Bronchial epithelial cell (primary cell): ENCODE measurements at regions not wholly inside any gene's neighbourhood (a gene's known extent, or its start where the extent isn't known, plus 50 kb on each side); places are given as distances from the start of the nearest gene placed in this dataset.
"Not testable (repeated sequence)": the region's sequence is repeated elsewhere in the genome, so short reads cannot be mapped to it uniquely, and the experiment has no call there.

Source experiments
- DNase-seq: peaks from one replicate; pipeline ENCODE4 v3.0.0-alpha.2; 2010; ENCODE audit warnings: low read depth
- FAIRE-seq: peaks from 2 replicates; lab custom pipeline; 2011; peaks lifted over from hg19 to GRCh38; lab: Jason Lieb, UNC
- H3K27me3 ChIP-seq: 2 replicates; pipeline ENCODE4 v1.5.1; 2011; ENCODE audit warnings: low read length; ENCODE audit not compliant: control insufficient read depth, insufficient read depth
- H3K36me3 ChIP-seq: 2 replicates; pipeline ENCODE4 v1.5.1; 2011; ENCODE audit warnings: low read length; ENCODE audit not compliant: control insufficient read depth, insufficient read depth
- H3K4me3 ChIP-seq: 2 replicates; pipeline ENCODE4 v1.5.1; 2011; ENCODE audit warnings: mild to moderate bottlenecking, low read depth, low read length, control low read depth
- TF ChIP-seq, protein P1 (sequence below): IDR thresholded peaks from 2 replicates; pipeline ENCODE4 v1.5.1; 2011; ENCODE audit warnings: mild to moderate bottlenecking, moderate library complexity, low read length, control low read depth, inconsistent platforms; ENCODE audit not compliant: insufficient read depth, severe bottlenecking

DNA sequence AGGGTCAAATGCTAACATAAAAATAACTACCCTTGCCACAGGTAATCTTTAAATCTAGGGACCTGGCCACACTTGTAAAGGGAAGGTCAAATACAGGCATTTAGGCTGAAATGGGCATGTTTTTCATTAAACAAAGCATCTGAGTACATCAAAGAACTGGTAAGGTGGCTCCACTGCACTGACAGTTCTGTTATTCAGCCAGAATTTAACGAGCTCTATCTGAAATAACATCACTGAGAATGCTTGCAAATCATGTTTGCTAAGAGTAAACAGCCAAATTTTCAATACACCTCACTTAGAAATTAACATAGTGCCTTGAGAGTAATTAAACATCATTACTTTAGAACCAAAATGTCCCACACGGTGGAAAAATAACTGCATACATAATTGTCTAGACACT, 118.9 kb downstream of the MTHFS start:
- Histone ChIP-seq H3K36me3 (no peaks in the 10 kb centered on the region), H3K27me3 (no peaks in the 10 kb centered on the region), H3K4me3 (no peak overlapping the region)
- TF ChIP-seq, protein P1, sequence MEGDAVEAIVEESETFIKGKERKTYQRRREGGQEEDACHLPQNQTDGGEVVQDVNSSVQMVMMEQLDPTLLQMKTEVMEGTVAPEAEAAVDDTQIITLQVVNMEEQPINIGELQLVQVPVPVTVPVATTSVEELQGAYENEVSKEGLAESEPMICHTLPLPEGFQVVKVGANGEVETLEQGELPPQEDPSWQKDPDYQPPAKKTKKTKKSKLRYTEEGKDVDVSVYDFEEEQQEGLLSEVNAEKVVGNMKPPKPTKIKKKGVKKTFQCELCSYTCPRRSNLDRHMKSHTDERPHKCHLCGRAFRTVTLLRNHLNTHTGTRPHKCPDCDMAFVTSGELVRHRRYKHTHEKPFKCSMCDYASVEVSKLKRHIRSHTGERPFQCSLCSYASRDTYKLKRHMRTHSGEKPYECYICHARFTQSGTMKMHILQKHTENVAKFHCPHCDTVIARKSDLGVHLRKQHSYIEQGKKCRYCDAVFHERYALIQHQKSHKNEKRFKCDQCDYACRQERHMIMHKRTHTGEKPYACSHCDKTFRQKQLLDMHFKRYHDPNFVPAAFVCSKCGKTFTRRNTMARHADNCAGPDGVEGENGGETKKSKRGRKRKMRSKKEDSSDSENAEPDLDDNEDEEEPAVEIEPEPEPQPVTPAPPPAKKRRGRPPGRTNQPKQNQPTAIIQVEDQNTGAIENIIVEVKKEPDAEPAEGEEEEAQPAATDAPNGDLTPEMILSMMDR, result no peak
- FAIRE-seq, result no peak
- DNase-seq, result no peak

DNA sequence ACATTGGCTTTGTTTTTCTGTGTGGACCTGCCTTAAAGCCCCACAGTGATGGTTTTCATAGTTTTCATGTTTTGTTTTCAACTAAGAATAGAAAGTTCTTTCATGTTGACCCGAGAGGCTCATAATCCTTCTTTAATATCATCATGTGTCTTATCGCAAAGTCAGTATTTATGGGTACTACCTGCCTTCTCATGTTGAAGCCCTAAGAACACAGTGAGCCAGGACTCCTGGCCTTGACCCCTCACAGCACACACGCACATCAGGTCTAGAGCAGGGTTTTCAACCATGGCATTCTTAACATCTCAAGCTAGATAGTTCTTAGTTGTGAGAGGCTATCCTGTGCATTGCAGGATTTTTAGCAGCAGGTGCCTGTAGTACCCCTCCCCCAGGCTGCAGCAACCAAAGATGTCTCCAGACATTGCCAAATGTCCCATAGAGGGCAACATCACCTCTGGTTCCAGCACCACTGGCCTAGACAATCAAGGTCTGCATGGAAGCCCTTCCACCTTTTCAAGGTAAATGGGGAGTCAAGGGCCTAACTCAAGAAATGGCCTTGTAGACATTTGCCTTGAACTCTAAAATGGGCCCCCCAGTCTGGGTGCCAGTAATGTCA, 118.3 kb downstream of the MTHFS start:
- Histone ChIP-seq H3K27me3 (no peaks in the 10 kb centered on the region), H3K4me3 (no peak overlapping the region), H3K36me3 (no peaks in the 10 kb centered on the region)
- TF ChIP-seq, protein P1, result no peak
- no peak for DNase-seq
- no peak for FAIRE-seq

DNA sequence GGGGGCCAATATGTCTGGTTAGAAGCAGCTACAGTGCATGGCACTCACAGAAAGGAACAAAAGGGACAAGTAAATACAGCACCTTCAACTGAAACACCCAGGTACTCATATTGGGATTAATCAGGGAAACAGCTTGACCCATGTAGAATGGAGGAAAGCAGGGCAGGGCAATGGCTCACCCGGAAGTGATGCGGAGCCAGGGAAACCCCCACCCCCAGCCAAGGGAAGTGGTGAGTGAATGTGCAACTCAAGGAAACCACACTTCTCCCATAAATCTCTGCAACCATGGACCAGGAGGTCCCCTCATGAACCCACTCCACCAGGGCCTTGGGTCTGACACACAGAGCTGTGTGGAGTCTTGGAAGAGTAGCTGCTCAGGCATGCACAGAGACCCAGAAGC, 117.1 kb downstream of the MTHFS start:
- no peaks in the 10 kb centered on the region for H3K27me3 ChIP-seq
- DNase-seq, result no peak
- TF ChIP-seq, protein P1, result no peak
- no peaks in the 10 kb centered on the region for H3K36me3 ChIP-seq
- FAIRE-seq, result no peak
- no peak overlapping the region for H3K4me3 ChIP-seq

DNA sequence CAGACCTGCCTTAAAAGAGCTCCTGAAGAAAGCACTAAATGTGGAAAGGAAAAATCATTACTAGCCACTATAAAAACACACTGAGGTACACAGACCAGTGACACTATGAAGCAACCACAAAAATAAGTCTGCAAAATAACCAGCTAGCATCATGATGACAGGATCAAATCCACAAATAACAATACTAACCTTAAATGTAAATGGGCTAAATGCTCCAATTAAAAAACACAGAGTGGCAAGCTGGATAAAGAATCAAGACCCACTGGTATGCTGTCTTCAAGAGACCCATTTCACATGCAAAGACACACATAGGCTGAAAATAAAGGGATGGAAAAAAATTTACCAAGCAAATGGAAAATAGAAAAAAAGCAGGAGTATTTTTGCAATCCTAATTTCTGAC, 114.5 kb downstream of the MTHFS start:
- not testable (repeated sequence) for DNase-seq, H3K4me3 ChIP-seq, H3K36me3 ChIP-seq, FAIRE-seq, H3K27me3 ChIP-seq
